Bronchial epithelial cell (primary cell): ENCODE measurements at regions not wholly inside any gene's neighbourhood (a gene's known extent, or its start where the extent isn't known, plus 50 kb on each side); places are given as distances from the start of the nearest gene placed in this dataset.

ENCODE experiments used
- DNase-seq: peaks from one replicate; pipeline ENCODE4 v3.0.0-alpha.2; 2010; ENCODE audit warnings: low read depth
- FAIRE-seq: peaks from 2 replicates; lab custom pipeline; 2011; peaks lifted over from hg19 to GRCh38; lab: Jason Lieb, UNC
- H3K27me3 ChIP-seq: 2 replicates; pipeline ENCODE4 v1.5.1; 2011; ENCODE audit warnings: low read length; ENCODE audit not compliant: control insufficient read depth, insufficient read depth
- H3K36me3 ChIP-seq: 2 replicates; pipeline ENCODE4 v1.5.1; 2011; ENCODE audit warnings: low read length; ENCODE audit not compliant: control insufficient read depth, insufficient read depth
- H3K4me3 ChIP-seq: 2 replicates; pipeline ENCODE4 v1.5.1; 2011; ENCODE audit warnings: mild to moderate bottlenecking, low read depth, low read length, control low read depth
- TF ChIP-seq, protein P1 (sequence below): IDR thresholded peaks from 2 replicates; pipeline ENCODE4 v1.5.1; 2011; ENCODE audit warnings: mild to moderate bottlenecking, moderate library complexity, low read length, control low read depth, inconsistent platforms; ENCODE audit not compliant: insufficient read depth, severe bottlenecking

GRCh38 chr12:86523844-86524243, 267.7 kb upstream of the MGAT4C start:
- no peaks in the 10 kb centered on the region for H3K36me3 ChIP-seq
- H3K4me3 ChIP-seq: no peak overlapping the region
- TF ChIP-seq, protein P1, sequence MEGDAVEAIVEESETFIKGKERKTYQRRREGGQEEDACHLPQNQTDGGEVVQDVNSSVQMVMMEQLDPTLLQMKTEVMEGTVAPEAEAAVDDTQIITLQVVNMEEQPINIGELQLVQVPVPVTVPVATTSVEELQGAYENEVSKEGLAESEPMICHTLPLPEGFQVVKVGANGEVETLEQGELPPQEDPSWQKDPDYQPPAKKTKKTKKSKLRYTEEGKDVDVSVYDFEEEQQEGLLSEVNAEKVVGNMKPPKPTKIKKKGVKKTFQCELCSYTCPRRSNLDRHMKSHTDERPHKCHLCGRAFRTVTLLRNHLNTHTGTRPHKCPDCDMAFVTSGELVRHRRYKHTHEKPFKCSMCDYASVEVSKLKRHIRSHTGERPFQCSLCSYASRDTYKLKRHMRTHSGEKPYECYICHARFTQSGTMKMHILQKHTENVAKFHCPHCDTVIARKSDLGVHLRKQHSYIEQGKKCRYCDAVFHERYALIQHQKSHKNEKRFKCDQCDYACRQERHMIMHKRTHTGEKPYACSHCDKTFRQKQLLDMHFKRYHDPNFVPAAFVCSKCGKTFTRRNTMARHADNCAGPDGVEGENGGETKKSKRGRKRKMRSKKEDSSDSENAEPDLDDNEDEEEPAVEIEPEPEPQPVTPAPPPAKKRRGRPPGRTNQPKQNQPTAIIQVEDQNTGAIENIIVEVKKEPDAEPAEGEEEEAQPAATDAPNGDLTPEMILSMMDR: no peak
- FAIRE-seq: no peak
- DNase-seq: no peak
- H3K27me3 ChIP-seq: no peaks in the 10 kb centered on the region

DNA sequence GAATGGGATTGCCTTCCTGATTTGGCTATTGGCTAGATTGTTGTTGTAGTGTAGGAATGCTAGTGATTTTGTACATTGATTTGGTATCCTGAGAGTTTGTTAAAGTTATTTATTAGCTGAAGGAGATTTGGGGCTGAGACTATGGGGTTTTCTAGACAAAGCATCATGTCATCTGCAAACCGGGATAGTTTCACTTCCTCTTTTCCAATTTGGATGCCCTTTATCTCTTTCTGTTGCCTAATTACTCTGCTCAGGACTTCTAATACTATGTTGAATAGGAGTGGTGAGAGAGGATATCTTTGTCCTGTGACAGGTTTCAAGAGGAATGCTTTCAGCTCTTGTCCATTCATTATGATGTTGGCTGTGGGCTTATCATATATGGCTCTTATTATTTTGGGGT, 265.7 kb upstream of the MGAT4C start:
- Histone ChIP-seq H3K36me3 (no peaks in the 10 kb centered on the region), H3K27me3 (no peaks in the 10 kb centered on the region), H3K4me3 (no peak overlapping the region)
- FAIRE-seq (no peak), DNase-seq (no peak)
- TF ChIP-seq, protein P1: no peak

DNA sequence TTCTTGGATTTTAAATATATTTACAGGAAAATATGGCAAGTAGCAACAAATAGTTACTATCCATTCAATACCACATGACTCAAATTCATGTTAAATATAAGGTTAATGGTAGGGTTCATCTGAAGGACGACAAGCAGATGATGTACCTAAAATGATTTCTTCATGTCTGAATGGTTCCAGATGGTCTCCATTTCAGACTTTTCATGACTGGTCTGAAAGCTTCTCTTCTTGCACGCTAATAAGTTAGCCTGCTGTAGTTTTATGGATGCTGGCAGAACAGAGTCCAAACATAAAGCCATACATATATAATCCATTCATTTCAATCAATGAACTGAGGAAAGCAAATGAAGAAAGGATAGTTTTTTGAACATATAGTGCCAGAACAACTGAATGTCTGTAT, 257.0 kb upstream of the MGAT4C start:
- Histone ChIP-seq H3K36me3 (no peaks in the 10 kb centered on the region), H3K4me3 (no peak overlapping the region), H3K27me3 (no peaks in the 10 kb centered on the region)
- FAIRE-seq (no peak), DNase-seq (no peak)
- TF ChIP-seq, protein P1: no peak

DNA sequence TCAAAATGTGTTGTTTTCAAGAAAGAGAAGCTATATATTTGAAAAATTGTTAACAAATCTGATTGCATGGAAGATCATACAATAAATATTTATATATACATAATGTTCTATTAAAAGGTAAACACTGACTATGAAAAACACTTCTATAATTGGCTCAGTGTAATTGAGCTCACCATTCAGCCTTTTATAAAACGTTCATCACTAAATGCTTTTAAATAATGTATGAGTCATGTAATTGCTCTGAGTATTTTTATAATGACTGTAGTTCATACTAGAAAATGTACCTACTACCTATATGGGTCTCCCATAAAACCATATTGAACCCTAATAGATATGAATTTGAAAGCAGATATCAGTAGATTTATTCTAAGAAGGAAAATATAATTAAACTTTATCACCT, 240.4 kb upstream of the MGAT4C start:
- Histone ChIP-seq H3K4me3 (no peak overlapping the region), H3K27me3 (no peaks in the 10 kb centered on the region), H3K36me3 (no peaks in the 10 kb centered on the region)
- no peak for FAIRE-seq
- TF ChIP-seq, protein P1: no peak
- peak; percentile 24 for DNase-seq

DNA sequence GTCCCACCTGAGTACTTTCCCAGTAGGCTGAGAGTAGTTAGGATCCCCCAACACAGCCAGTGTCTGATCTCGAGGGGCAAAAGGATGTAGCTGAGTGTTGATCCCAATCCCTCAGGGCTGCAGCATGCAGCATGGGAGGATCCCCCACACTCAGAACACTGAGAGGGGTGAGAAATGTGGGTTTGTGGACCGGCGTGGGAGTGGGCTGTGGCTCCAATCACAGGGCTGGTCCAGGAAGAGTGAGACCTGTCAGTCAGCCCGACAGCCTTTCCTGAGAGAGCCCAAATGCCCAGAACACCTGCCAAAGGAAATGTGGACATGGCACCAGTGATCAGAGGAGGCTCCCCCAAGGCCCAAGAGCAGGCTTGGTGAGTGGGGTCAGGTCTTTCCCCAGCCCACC, 228.3 kb upstream of the MGAT4C start:
- Histone ChIP-seq H3K4me3 (no peak overlapping the region), H3K27me3 (no peaks in the 10 kb centered on the region), H3K36me3 (no peaks in the 10 kb centered on the region)
- DNase-seq (no peak), FAIRE-seq (no peak)
- TF ChIP-seq, protein P1: no peak

GRCh38 chr12:86473231-86473630, 217.0 kb upstream of the MGAT4C start:
- H3K36me3 ChIP-seq: no peaks in the 10 kb centered on the region
- no peak overlapping the region for H3K4me3 ChIP-seq
- H3K27me3 ChIP-seq: no peaks in the 10 kb centered on the region
- TF ChIP-seq, protein P1: no peak
- no peak for FAIRE-seq
- no peak for DNase-seq
